CD4-positive, alpha-beta T cell treated with Interleukin-4 for 1 hour (primary cell): ENCODE measurements at regions not wholly inside any gene's neighbourhood (a gene's known extent, or its start where the extent isn't known, plus 50 kb on each side); places are given as distances from the start of the nearest gene placed in this dataset.

Experiments
- DNase-seq, 2 donors: peaks; one replicate each; pipeline ENCODE4 v3.0.0-alpha.2; 2020 to 2022

- DNase-seq: no peak
Observed at GRCh38 chr11:69415411-69416142, 65.9 kb upstream of the LINC01488 start.

GRCh38 chr11:69416143-69416515 is 65.3 kb upstream of the LINC01488 start:
- DNase-seq: no peak

GRCh38 chr11:69416762-69417698 is 64.4 kb upstream of the LINC01488 start:
- DNase-seq: no peak

- no peak for DNase-seq
Observed at GRCh38 chr11:69417699-69418085, 63.8 kb upstream of the LINC01488 start.

GRCh38 chr11:69418576-69419296 is 62.7 kb upstream of the LINC01488 start:
- no peak for DNase-seq

- no peak for DNase-seq
Observed at GRCh38 chr11:69419662-69420395, 61.6 kb upstream of the LINC01488 start.

GRCh38 chr11:69422645-69423044 is 58.8 kb upstream of the LINC01488 start:
- no peak for DNase-seq

GRCh38 chr11:69423181-69423580 is 58.3 kb upstream of the LINC01488 start:
- DNase-seq: no peak

GRCh38 chr11:69423611-69424385 is 57.7 kb upstream of the LINC01488 start:
- no peak for DNase-seq

GRCh38 chr11:69424748-69425147 is 56.7 kb upstream of the LINC01488 start:
- DNase-seq: no peak

GRCh38 chr11:69425444-69425843 is 56.0 kb upstream of the LINC01488 start:
- DNase-seq: no peak

GRCh38 chr11:69425895-69426544 is 55.4 kb upstream of the LINC01488 start:
- DNase-seq: no peak

GRCh38 chr11:69427337-69427736 is 54.1 kb upstream of the LINC01488 start:
- no peak for DNase-seq

- no peak for DNase-seq
Observed at GRCh38 chr11:69427906-69428880, 53.3 kb upstream of the LINC01488 start.

- no peak for DNase-seq
Observed at GRCh38 chr11:69429716-69430491, 51.6 kb upstream of the LINC01488 start.

GRCh38 chr11:69430566-69430965 is 50.9 kb upstream of the LINC01488 start:
- DNase-seq: no peak

- no peak for DNase-seq
Observed at GRCh38 chr11:69431136-69431535, 50.3 kb upstream of the LINC01488 start.
